ENCODE measurements at regions not wholly inside any gene's neighbourhood (a gene's known extent, or its start where the extent isn't known, plus 50 kb on each side); places are given as distances from the start of the nearest gene placed in this dataset.
"Not testable (repeated sequence)": the region's sequence is repeated elsewhere in the genome, so short reads cannot be mapped to it uniquely, and the experiment has no call there.

GRCh38 chr5:124496968-124497367, 249.5 kb downstream of the ZNF608 start:
- H3K23ac ChIP-seq (ENCODE audit: insufficient read length); H3K56ac ChIP-seq (replicated peaks; ENCODE audit: insufficient read length, low read depth, low read length); H3K79me1 ChIP-seq (ENCODE audit: low read depth, low read length); H2BK15ac ChIP-seq (ENCODE audit: low read length); H2BK12ac ChIP-seq (ENCODE audit: low read depth, low read length); H4K91ac ChIP-seq (replicated peaks; ENCODE audit: insufficient read length, low read length); H3K4me3 ChIP-seq (ENCODE audit: extremely low read depth in 1 of 4, insufficient read depth in 2 of 4, low read depth in 3 of 4, low read length in 4 of 4); H3K79me2 ChIP-seq (ENCODE audit: control insufficient read depth in 1 of 2, insufficient read depth in 2 of 2, low read length in 2 of 2); H3K27me3 ChIP-seq (replicated peaks in 1 of 4; ENCODE audit: control insufficient read depth in 3 of 4, extremely low read depth in 1 of 4, insufficient read depth in 3 of 4, low read length in 3 of 4); H3K36me3 ChIP-seq (ENCODE audit: control insufficient read depth in 2 of 4, insufficient read depth in 4 of 4, low read length in 3 of 4); H3K18ac ChIP-seq (ENCODE audit: extremely low read depth, low read length); H3K23me2 ChIP-seq (ENCODE audit: low read depth, low read length); H2AK5ac ChIP-seq (ENCODE audit: low read depth, low read length); H4K5ac ChIP-seq (ENCODE audit: insufficient read length, low read depth, low read length); H3K27ac ChIP-seq (ENCODE audit: low read depth, low read length); DNase-seq (ENCODE audit: low read depth in 1 of 2, low spot score in 2 of 2); H3K14ac ChIP-seq (ENCODE audit: insufficient read length); H4K20me1 ChIP-seq (replicated peaks in 1 of 2; ENCODE audit: control insufficient read depth in 1 of 2, insufficient read depth in 2 of 2, low read length in 2 of 2); H3K9me3 ChIP-seq (ENCODE audit: insufficient read depth in 2 of 2, low read depth in 1 of 2, low read length in 1 of 2); FAIRE-seq; H3K9ac ChIP-seq (replicated peaks in 1 of 4; ENCODE audit: extremely low read depth in 1 of 4, low read depth in 3 of 4, low read length in 3 of 4); H2BK20ac ChIP-seq (ENCODE audit: low read length); H4K8ac ChIP-seq (ENCODE audit: extremely low read depth, insufficient read depth, low read length); H3K4me2 ChIP-seq (ENCODE audit: insufficient read depth in 1 of 2, low read depth in 2 of 2, low read length in 2 of 2); H2BK120ac ChIP-seq (replicated peaks; ENCODE audit: low read depth, low read length); H3K4me1 ChIP-seq (replicated peaks in 1 of 4; ENCODE audit: control insufficient read depth in 3 of 4, insufficient read depth in 4 of 4, low read length in 3 of 4); H3K4ac ChIP-seq (replicated peaks; ENCODE audit: insufficient read length, low read depth, low read length); H2AFZ ChIP-seq (ENCODE audit: low read length); POLR2A ChIA-PET (ENCODE audit: partially characterized antibody): not testable (repeated sequence)
- CTCF ChIA-PET (ENCODE audit: partially characterized antibody) = interaction anchor here (0.8 kb wide), 1 partner anchor 306 kb away, joined by 4 read pairs; no protein-coding TSS in a partner anchor
- peak in 1 of 2 experiments; percentile 9; a peak in 1 of 4 replicates for TF ChIP-seq RAD21 (IDR thresholded peaks at IDR 0.05 in 1 of 2, conservative IDR thresholded peaks at IDR 0.05 in 1 of 2; ENCODE audit: low read depth in 2 of 2, low read length in 2 of 2)
- H2BK5ac ChIP-seq (ENCODE audit: low read depth, low read length) = peak overlapping the region; percentile 86; the same call in 1 of the 2 replicates
- WGBS, 2 experiments (ENCODE audit: extremely low coverage in 1 of 2, insufficient coverage in 1 of 2, insufficient read length in 1 of 2, insufficient replicate concordance in 2 of 2, low coverage in 1 of 2, low lambda C conversion rate in 2 of 2, missing lambda C conversion rate in 1 of 2) = 71% methylated on average over 4 of the region's 4 CpGs; no CpG with 5 or more reads in 1 of the 2 experiments

All from H1 (cell line).